ENCODE measurements at regions not wholly inside any gene's neighbourhood (a gene's known extent, or its start where the extent isn't known, plus 50 kb on each side); places are given as distances from the start of the nearest gene placed in this dataset.
"Not testable (repeated sequence)": the region's sequence is repeated elsewhere in the genome, so short reads cannot be mapped to it uniquely, and the experiment has no call there.

- H3K27me3 ChIP-seq (ENCODE audit: control insufficient read depth, insufficient read depth, low read length): no peaks in the 10 kb centered on the region
- H3K4me3 ChIP-seq (ENCODE audit: low read length): no peak overlapping the region
- no peak overlapping the region for H3K9ac ChIP-seq (ENCODE audit: low read length)
- no peak overlapping the region for H3K27ac ChIP-seq (ENCODE audit: low read depth, low read length)
- H3K36me3 ChIP-seq (ENCODE audit: control insufficient read depth, insufficient read depth, low read length): no peaks in the 10 kb centered on the region
- H3K4me1 ChIP-seq (ENCODE audit: control insufficient read depth, insufficient read depth, low read length): no peaks in the 10 kb centered on the region
These were observed 82.9 kb downstream of the ZNF737 start for GRCh38 chr19:20482721-20483120.

GRCh38 chr19:20481736-20482135, 83.8 kb downstream of the ZNF737 start:
- Histone ChIP-seq H3K27me3 (ENCODE audit: control insufficient read depth, insufficient read depth, low read length) (no peaks in the 10 kb centered on the region), H3K9ac (ENCODE audit: low read length) (no peak overlapping the region), H3K27ac (ENCODE audit: low read depth, low read length) (no peak overlapping the region), H3K4me1 (ENCODE audit: control insufficient read depth, insufficient read depth, low read length) (no peaks in the 10 kb centered on the region), H3K4me3 (ENCODE audit: low read length) (no peak overlapping the region), H3K36me3 (ENCODE audit: control insufficient read depth, insufficient read depth, low read length) (no peaks in the 10 kb centered on the region)

DNA sequence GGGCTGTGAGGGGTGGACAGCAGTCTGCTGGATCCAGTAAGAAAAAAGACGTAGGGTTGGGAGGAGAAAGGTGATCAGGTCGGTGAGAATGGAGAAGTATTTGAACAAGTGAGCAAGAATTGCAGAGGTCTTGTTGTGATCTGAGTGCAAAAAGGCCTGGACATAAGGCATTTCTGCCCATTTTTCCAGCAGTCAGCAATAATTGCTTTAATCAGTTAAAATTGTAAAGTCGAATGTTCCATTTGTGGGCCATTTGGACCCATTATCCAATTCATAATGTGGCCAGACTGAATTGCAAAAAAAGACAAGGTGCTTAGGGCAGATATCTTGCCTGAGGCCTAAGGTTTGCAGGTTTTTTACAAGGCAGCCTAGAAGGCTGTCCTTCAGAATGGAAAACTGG, 86.1 kb downstream of the ZNF737 start:
- Histone ChIP-seq H3K9ac (ENCODE audit: low read length) (no peak overlapping the region), H3K36me3 (ENCODE audit: control insufficient read depth, insufficient read depth, low read length) (no peaks in the 10 kb centered on the region), H3K4me3 (ENCODE audit: low read length) (no peak overlapping the region), H3K27me3 (ENCODE audit: control insufficient read depth, insufficient read depth, low read length) (no peaks in the 10 kb centered on the region), H3K27ac (ENCODE audit: low read depth, low read length) (no peak overlapping the region), H3K4me1 (ENCODE audit: control insufficient read depth, insufficient read depth, low read length) (no peaks in the 10 kb centered on the region)

DNA sequence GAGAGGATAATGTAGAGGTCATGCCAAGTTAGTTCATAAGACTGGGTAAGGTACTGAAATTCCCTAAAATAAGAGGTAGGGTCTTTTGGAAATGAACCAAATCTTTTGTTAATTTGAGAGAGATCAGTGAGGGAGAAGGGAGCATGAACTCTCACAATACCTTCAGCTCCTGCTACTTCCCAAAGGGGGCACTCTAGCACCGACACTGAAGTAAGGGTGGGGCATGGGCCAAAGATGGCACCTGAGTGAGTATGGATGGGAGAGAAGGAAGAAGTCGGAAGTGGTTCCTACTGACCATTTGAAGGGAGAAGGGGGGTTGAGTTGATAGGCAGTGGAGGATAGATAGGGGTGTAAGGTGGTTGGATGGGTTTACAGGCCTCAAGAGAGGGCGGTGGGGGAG, 86.6 kb downstream of the ZNF737 start:
- no peaks in the 10 kb centered on the region for H3K4me1 ChIP-seq (ENCODE audit: control insufficient read depth, insufficient read depth, low read length)
- H3K4me3 ChIP-seq (ENCODE audit: low read length): no peak overlapping the region
- H3K9ac ChIP-seq (ENCODE audit: low read length): no peak overlapping the region
- no peaks in the 10 kb centered on the region for H3K27me3 ChIP-seq (ENCODE audit: control insufficient read depth, insufficient read depth, low read length)
- no peak overlapping the region for H3K27ac ChIP-seq (ENCODE audit: low read depth, low read length)
- H3K36me3 ChIP-seq (ENCODE audit: control insufficient read depth, insufficient read depth, low read length): no peaks in the 10 kb centered on the region

DNA sequence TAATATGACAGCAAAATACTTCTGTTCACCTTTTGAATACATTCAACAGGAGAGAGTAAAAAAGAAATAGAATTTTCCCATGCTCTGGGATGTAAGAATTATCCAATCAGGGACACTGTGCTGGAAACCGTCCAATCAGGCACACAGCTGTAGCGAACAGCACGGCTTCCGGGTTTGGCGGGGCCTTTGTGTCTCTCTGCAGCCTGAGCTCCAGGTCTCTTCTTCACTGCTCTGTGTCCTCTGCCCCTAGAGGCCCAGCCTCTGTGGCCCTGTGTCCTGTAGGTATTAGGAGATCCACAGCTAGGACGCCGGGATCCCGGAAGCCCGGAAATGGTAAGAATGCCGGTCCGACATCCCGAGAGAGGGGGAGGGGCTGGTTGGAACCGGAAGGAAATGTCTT, 92.7 kb downstream of the ZNF737 start:
- Histone ChIP-seq H3K27me3 (ENCODE audit: control insufficient read depth, insufficient read depth, low read length) (no peaks in the 10 kb centered on the region), H3K4me1 (ENCODE audit: control insufficient read depth, insufficient read depth, low read length) (no peaks in the 10 kb centered on the region), H3K36me3 (ENCODE audit: control insufficient read depth, insufficient read depth, low read length) (no peaks in the 10 kb centered on the region), H3K27ac (ENCODE audit: low read depth, low read length) (no peak overlapping the region), H3K9ac (ENCODE audit: low read length) (no peak overlapping the region), H3K4me3 (ENCODE audit: low read length) (no peak overlapping the region)

- H3K27me3 ChIP-seq (ENCODE audit: control insufficient read depth, insufficient read depth, low read length): no peaks in the 10 kb centered on the region
- no peak overlapping the region for H3K4me3 ChIP-seq (ENCODE audit: low read length)
- H3K27ac ChIP-seq (ENCODE audit: low read depth, low read length): no peak overlapping the region
- H3K9ac ChIP-seq (ENCODE audit: low read length): no peak overlapping the region
- H3K4me1 ChIP-seq (ENCODE audit: control insufficient read depth, insufficient read depth, low read length): no peaks in the 10 kb centered on the region
- H3K36me3 ChIP-seq (ENCODE audit: control insufficient read depth, insufficient read depth, low read length): no peaks in the 10 kb centered on the region
These were observed 94.2 kb downstream of the ZNF737 start for GRCh38 chr19:20471431-20471830.

GRCh38 chr19:20470345-20471135, 95.0 kb downstream of the ZNF737 start:
- no peaks in the 10 kb centered on the region for H3K27me3 ChIP-seq (ENCODE audit: control insufficient read depth, insufficient read depth, low read length)
- H3K4me3 ChIP-seq (ENCODE audit: low read length): no peak overlapping the region
- H3K36me3 ChIP-seq (ENCODE audit: control insufficient read depth, insufficient read depth, low read length): no peaks in the 10 kb centered on the region

DNA sequence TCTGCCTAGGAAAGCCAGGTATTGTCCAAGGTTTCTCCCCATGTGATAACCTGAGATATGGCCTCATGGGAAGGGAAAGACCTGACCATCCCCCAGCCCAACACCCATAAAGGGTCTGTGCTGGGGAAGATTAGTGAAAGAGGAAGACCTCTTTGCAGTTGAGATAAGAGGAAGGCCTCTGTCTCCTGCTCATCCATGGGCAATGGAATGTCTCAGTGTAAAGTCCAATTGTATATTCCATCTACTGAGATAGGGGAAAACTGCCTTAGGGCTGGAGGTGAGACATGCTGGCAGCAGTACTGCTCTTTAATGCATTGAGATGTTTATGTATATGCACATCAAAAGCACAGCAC, 99.0 kb downstream of the ZNF737 start:
- H3K4me1 ChIP-seq (ENCODE audit: control insufficient read depth, insufficient read depth, low read length); H3K27me3 ChIP-seq (ENCODE audit: control insufficient read depth, insufficient read depth, low read length); H3K9ac ChIP-seq (ENCODE audit: low read length); H3K36me3 ChIP-seq (ENCODE audit: control insufficient read depth, insufficient read depth, low read length); H3K27ac ChIP-seq (ENCODE audit: low read depth, low read length); H3K4me3 ChIP-seq (ENCODE audit: low read length): not testable (repeated sequence)

More at GRCh38 chr19:20470345-20471135, 95.0 kb downstream of the ZNF737 start:
- Histone ChIP-seq H3K4me1 (ENCODE audit: control insufficient read depth, insufficient read depth, low read length) (no peaks in the 10 kb centered on the region), H3K27ac (ENCODE audit: low read depth, low read length) (no peak overlapping the region), H3K9ac (ENCODE audit: low read length) (no peak overlapping the region)

GRCh38 chr19:20465922-20466637, 99.5 kb downstream of the ZNF737 start:
- H3K4me3 ChIP-seq (ENCODE audit: low read length); H3K9ac ChIP-seq (ENCODE audit: low read length); H3K4me1 ChIP-seq (ENCODE audit: control insufficient read depth, insufficient read depth, low read length); H3K27me3 ChIP-seq (ENCODE audit: control insufficient read depth, insufficient read depth, low read length); H3K27ac ChIP-seq (ENCODE audit: low read depth, low read length); H3K36me3 ChIP-seq (ENCODE audit: control insufficient read depth, insufficient read depth, low read length): not testable (repeated sequence)

DNA sequence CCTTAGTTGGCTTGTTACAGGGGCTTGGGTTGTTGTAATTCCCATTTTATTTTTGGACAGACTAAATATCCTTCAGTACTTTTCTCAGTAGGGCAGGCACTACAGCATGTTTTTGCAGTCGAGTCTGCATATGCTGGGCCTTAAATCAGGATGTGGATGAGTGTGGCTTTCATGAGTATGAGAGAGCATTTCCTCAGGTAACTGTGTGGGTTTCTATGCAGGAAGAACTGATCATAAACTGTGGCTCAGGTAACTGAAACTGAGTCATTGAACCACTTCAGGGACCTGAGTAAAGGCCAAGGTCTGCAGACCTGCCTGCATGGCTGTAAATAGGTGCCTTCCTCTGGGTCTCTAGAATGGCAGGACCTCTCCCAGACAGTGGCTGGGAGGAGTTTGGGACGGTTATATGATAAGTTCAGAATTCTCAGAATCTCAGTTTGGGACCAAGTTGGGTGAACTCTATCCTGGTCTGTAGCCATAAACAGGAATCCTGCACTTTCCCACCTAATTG, 112.1 kb downstream of the ZNF737 start:
- Histone ChIP-seq H3K27me3 (ENCODE audit: control insufficient read depth, insufficient read depth, low read length) (no peaks in the 10 kb centered on the region), H3K27ac (ENCODE audit: low read depth, low read length) (no peak overlapping the region), H3K36me3 (ENCODE audit: control insufficient read depth, insufficient read depth, low read length) (no peaks in the 10 kb centered on the region), H3K9ac (ENCODE audit: low read length) (no peak overlapping the region), H3K4me1 (ENCODE audit: control insufficient read depth, insufficient read depth, low read length) (no peaks in the 10 kb centered on the region), H3K4me3 (ENCODE audit: low read length) (no peak overlapping the region)

- H3K36me3 ChIP-seq (ENCODE audit: control insufficient read depth, insufficient read depth, low read length): no peaks in the 10 kb centered on the region
- no peak overlapping the region for H3K4me3 ChIP-seq (ENCODE audit: low read length)
- no peaks in the 10 kb centered on the region for H3K27me3 ChIP-seq (ENCODE audit: control insufficient read depth, insufficient read depth, low read length)
- no peak overlapping the region for H3K27ac ChIP-seq (ENCODE audit: low read depth, low read length)
- no peak overlapping the region for H3K9ac ChIP-seq (ENCODE audit: low read length)
- no peaks in the 10 kb centered on the region for H3K4me1 ChIP-seq (ENCODE audit: control insufficient read depth, insufficient read depth, low read length)
These were observed 121.2 kb downstream of the ZNF737 start for GRCh38 chr19:20444202-20444885.

- H3K4me1 ChIP-seq (ENCODE audit: control insufficient read depth, insufficient read depth, low read length); H3K27ac ChIP-seq (ENCODE audit: low read depth, low read length); H3K36me3 ChIP-seq (ENCODE audit: control insufficient read depth, insufficient read depth, low read length); H3K4me3 ChIP-seq (ENCODE audit: low read length); H3K9ac ChIP-seq (ENCODE audit: low read length); H3K27me3 ChIP-seq (ENCODE audit: control insufficient read depth, insufficient read depth, low read length): not testable (repeated sequence)
These were observed 133.2 kb downstream of the ZNF737 start for GRCh38 chr19:20432266-20432842.
